ENCODE measurements at regions not wholly inside any gene's neighbourhood (a gene's known extent, or its start where the extent isn't known, plus 50 kb on each side); places are given as distances from the start of the nearest gene placed in this dataset.

DNA sequence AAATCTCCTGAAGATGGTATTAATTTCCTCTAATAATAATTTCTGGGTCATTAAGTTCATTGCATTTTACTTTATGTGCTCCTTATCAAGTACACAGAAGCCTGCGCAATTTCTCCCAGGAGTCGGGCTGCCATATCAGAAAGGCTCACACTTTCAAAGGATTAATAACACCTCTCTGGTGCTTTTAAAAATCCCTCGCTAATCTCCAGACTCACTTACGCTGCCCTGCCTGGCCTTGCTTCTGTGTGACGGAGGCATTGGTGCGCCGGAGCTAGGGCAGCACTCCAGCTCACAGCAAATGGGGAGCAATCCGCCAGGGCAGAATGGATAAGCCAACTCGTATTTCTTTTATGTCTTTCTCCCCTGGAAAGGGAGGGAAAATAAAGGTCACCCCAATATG lies 300.8 kb downstream of the EFNB2 start:
- H3K4me1 Mint-ChIP-seq (ENCODE audit: low read depth): no peaks in the 10 kb centered on the region
- H3K27me3 Mint-ChIP-seq: no peaks in the 10 kb centered on the region
- no peaks in the 10 kb centered on the region for H3K9me3 Mint-ChIP-seq
- DNase-seq: no peak
- H3K27ac Mint-ChIP-seq: no peak overlapping the region
- H3K36me3 Mint-ChIP-seq (ENCODE audit: low read depth): no peaks in the 10 kb centered on the region
- H3K4me3 Mint-ChIP-seq: no peak overlapping the region

GRCh38 chr13:106233134-106233735 lies 302.2 kb downstream of the EFNB2 start:
- no peaks in the 10 kb centered on the region for H3K27me3 Mint-ChIP-seq
- no peak overlapping the region for H3K27ac Mint-ChIP-seq
- no peak overlapping the region for H3K4me3 Mint-ChIP-seq
- H3K36me3 Mint-ChIP-seq (ENCODE audit: low read depth): no peaks in the 10 kb centered on the region
- no peaks in the 10 kb centered on the region for H3K4me1 Mint-ChIP-seq (ENCODE audit: low read depth)
- no peaks in the 10 kb centered on the region for H3K9me3 Mint-ChIP-seq
- DNase-seq: no peak

DNA sequence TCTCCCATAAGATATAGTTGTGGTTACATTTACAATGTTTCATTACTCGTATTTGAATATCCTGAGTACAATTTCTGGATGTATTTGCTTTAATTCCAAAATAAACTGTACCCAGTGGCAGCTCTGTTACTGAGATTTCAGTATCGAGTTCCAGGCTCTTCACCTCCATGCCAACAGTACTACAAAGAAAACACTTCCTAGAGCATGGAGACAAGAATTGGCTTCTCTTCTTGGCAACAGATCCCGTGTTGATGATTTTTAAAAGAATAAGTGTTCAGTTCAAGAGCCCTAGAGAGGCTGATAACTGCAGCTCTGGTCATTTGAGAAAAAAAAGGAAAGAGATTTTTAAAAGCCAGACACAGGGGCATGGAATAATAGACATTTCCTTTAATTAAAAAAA lies 302.8 kb downstream of the EFNB2 start:
- H3K27ac Mint-ChIP-seq: no peak overlapping the region
- no peaks in the 10 kb centered on the region for H3K27me3 Mint-ChIP-seq
- no peaks in the 10 kb centered on the region for H3K9me3 Mint-ChIP-seq
- no peak overlapping the region for H3K4me3 Mint-ChIP-seq
- no peak for DNase-seq
- H3K4me1 Mint-ChIP-seq (ENCODE audit: low read depth): no peaks in the 10 kb centered on the region
- H3K36me3 Mint-ChIP-seq (ENCODE audit: low read depth): no peaks in the 10 kb centered on the region

DNA sequence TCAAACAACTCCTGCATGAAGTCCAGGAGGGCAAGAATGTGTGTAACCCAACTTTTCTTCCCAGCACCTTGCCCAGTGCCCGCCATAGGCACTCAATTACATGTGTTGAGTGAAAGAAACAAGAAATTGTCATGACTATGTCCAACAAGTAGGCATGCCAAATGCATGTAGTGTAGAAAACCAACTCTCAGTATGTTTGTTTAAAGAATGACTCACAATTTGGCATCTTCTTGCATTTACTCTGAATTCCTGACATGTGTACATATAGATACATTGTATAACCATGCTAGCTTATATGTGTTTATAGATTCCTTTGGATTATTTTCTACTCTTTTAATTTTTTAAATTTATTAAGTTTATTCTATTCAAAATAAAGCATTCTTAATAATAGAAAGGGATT lies 305.0 kb downstream of the EFNB2 start:
- no peak for DNase-seq
- no peak overlapping the region for H3K4me3 Mint-ChIP-seq
- H3K27me3 Mint-ChIP-seq: no peaks in the 10 kb centered on the region
- H3K36me3 Mint-ChIP-seq (ENCODE audit: low read depth): no peaks in the 10 kb centered on the region
- H3K27ac Mint-ChIP-seq: no peak overlapping the region
- H3K4me1 Mint-ChIP-seq (ENCODE audit: low read depth): no peaks in the 10 kb centered on the region
- H3K9me3 Mint-ChIP-seq: peaks cover 2% of the 10 kb centered on the region

GRCh38 chr13:106225126-106225525 lies 310.3 kb downstream of the EFNB2 start:
- no peak for DNase-seq
- Mint-ChIP-seq H3K4me1 (ENCODE audit: low read depth) (no peaks in the 10 kb centered on the region), H3K27ac (no peak overlapping the region), H3K4me3 (no peak overlapping the region), H3K36me3 (ENCODE audit: low read depth) (no peaks in the 10 kb centered on the region), H3K9me3 (peaks cover 3% of the 10 kb centered on the region), H3K27me3 (no peaks in the 10 kb centered on the region)

GRCh38 chr13:106220211-106220610 lies 315.3 kb downstream of the EFNB2 start:
- Mint-ChIP-seq H3K9me3 (no peaks in the 10 kb centered on the region), H3K4me1 (ENCODE audit: low read depth) (no peaks in the 10 kb centered on the region), H3K27ac (no peak overlapping the region), H3K4me3 (no peak overlapping the region), H3K36me3 (ENCODE audit: low read depth) (no peaks in the 10 kb centered on the region), H3K27me3 (no peaks in the 10 kb centered on the region)
- no peak for DNase-seq

DNA sequence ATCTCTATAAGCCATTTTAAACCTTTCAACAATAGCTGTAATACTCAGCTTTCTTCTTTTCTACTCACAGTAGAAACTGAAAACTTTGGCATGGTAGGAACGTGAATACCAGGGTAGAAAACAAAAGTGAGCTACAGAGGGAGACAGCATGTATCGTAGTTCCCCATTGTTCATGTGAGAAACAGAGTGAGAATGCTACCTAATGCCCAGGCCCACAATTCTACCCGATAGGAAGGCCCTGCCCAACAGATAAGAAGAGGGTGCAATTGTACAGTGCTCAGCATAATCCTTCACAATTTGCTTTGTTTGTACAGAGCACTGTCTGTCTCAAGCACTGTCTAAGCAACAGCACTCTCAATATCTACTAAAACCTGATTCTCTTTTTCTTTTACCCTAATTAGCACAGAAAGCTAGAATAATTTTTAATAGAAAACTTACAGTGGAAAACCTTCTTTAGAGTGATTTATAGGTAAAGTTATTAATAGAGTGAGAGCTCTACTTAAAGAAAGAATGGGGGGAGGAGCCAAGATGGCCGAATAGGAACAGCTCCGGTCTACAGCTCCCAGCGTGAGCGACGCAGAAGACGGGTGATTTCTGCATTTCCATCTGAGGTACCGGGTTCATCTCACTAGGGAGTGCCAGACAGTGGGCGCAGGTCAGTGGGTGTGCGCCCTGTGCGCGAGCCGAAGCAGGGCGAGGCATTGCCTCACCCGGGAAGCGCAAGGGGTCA lies 322.3 kb downstream of the EFNB2 start:
- no peak overlapping the region for H3K27ac Mint-ChIP-seq
- H3K36me3 Mint-ChIP-seq (ENCODE audit: low read depth): no peaks in the 10 kb centered on the region
- no peaks in the 10 kb centered on the region for H3K27me3 Mint-ChIP-seq
- H3K4me3 Mint-ChIP-seq: no peak overlapping the region
- no peaks in the 10 kb centered on the region for H3K4me1 Mint-ChIP-seq (ENCODE audit: low read depth)
- H3K9me3 Mint-ChIP-seq: no peaks in the 10 kb centered on the region
- no peak for DNase-seq

DNA sequence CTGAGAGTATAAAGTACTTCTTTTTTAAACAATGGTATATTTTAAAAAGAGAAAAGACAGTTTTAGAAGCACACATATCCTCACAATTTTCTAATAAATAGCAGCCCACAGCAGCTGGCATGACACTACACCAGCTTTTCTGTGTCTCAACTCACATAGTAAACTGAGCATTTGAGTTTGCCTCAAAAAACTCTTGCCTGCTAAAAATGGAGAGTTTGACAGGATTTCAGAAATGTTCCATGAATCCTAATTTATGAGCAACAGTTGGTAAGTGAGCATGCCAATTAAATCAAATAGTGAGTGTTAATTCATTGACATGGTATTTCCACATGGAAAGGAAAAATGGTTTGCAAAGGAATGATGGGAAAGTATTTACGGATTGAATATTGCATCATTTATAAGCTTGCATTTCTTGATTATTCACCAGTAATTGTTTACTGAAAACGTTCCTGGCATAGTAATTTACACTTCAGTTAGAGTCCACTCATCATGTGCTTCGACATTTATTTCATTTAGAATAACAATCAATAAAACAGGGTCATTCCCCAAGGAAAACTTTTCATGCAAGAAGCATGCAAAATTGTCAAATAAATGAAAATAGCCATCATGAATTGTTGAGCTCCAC lies 323.0 kb downstream of the EFNB2 start:
- Mint-ChIP-seq H3K27ac (no peak overlapping the region), H3K36me3 (ENCODE audit: low read depth) (no peaks in the 10 kb centered on the region), H3K27me3 (no peaks in the 10 kb centered on the region), H3K9me3 (no peaks in the 10 kb centered on the region), H3K4me3 (no peak overlapping the region), H3K4me1 (ENCODE audit: low read depth) (no peaks in the 10 kb centered on the region)
- DNase-seq: no peak

DNA sequence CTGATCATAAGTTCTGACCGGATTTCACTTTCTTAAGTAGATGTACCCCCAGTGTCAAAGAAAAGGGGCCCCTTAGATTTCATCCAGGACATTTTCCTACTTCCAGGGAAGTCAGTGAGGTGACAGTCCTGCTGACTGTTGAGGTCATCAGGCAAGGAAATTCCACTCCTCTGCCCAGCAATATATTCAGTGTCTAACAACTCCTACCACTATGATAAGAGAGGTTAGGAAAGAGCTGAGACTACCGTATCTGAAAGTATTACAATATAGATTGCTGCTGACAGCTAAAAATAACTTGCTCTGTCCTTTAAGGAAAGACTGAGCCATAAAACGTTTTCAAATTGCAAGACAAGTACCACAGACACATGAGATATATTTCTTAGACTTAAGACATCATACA lies 325.1 kb downstream of the EFNB2 start:
- Mint-ChIP-seq H3K27me3 (no peaks in the 10 kb centered on the region), H3K4me1 (ENCODE audit: low read depth) (no peaks in the 10 kb centered on the region), H3K36me3 (ENCODE audit: low read depth) (no peaks in the 10 kb centered on the region), H3K4me3 (no peak overlapping the region), H3K27ac (no peak overlapping the region), H3K9me3 (no peaks in the 10 kb centered on the region)
- DNase-seq: no peak

DNA sequence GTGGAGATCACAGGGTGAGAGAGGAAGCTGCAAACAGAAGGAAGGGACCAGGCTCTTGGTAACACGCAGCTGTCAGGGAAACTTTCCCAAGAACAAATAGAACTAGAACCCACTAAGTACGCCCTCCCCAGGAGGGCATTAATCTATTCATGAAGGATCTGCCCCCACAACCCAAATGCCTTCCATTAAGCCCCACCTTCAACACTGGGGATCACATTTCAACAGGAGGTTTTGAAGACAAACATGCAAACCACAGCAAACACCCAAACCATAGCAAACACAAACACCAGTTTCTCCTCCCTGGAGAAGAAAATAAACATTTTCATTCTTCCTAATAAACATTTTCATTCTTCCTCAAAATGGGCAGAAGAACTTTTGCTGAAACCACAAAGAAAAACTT lies 329.6 kb downstream of the EFNB2 start:
- Mint-ChIP-seq H3K9me3 (no peaks in the 10 kb centered on the region), H3K4me1 (ENCODE audit: low read depth) (no peaks in the 10 kb centered on the region), H3K4me3 (no peak overlapping the region), H3K36me3 (ENCODE audit: low read depth) (no peaks in the 10 kb centered on the region), H3K27me3 (no peaks in the 10 kb centered on the region), H3K27ac (no peak overlapping the region)
- no peak for DNase-seq

DNA sequence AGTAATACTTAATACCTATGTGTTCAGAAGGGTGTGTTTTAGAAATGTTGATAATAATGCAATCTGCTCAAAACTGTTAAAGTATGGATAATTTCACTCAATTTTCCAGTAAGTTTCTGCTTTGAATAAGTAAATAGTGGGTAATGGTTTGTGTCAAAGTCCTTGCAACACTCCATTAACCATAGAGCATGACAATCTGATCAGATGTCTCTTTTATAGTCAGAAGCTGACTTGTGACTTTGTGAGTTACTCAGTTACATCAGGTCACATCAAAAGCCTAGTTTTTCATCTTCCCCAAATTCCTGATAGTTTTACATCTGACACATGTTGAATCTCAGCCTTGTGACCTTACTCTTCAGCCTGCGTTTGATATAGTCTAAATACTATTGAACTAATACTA lies 338.0 kb downstream of the EFNB2 start:
- DNase-seq: no peak
- no peaks in the 10 kb centered on the region for H3K36me3 Mint-ChIP-seq (ENCODE audit: low read depth)
- peaks cover 6% of the 10 kb centered on the region for H3K27me3 Mint-ChIP-seq
- no peak overlapping the region for H3K4me3 Mint-ChIP-seq
- H3K9me3 Mint-ChIP-seq: no peaks in the 10 kb centered on the region
- no peak overlapping the region for H3K27ac Mint-ChIP-seq
- H3K4me1 Mint-ChIP-seq (ENCODE audit: low read depth): no peaks in the 10 kb centered on the region

DNA sequence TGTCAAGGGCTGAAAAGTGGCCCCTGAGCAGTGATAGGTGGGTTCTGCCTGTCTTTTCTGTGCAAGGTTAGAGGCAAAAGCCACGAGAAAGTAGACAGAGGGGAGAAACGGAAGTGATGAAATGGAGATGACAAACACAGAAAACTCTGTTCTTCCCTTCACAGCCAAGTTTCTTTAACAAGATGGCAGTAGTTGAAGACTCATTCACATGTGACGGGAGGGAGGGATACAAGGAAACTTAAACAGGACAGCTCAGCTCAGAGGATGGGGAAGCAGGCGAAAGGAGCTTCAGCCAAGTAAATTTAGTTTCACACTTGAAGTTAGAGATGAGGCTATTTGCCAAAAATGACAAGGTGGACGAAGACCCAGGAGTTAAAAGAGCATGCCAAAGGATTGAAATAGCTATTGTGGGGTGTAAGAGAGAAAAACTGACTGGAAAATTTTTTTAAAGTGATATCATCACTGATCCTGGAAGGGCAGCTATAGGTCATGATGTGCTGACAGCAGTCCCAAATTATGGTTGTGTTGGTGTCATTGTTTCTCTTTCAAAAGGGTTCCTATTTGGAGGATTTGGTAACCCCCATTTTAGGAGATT lies 347.9 kb downstream of the EFNB2 start:
- no peak for DNase-seq
- Mint-ChIP-seq H3K9me3 (peaks cover 5% of the 10 kb centered on the region), H3K36me3 (ENCODE audit: low read depth) (no peaks in the 10 kb centered on the region), H3K27ac (no peak overlapping the region), H3K4me3 (no peak overlapping the region), H3K4me1 (ENCODE audit: low read depth) (no peaks in the 10 kb centered on the region), H3K27me3 (no peaks in the 10 kb centered on the region)

- Mint-ChIP-seq H3K36me3 (ENCODE audit: low read depth) (no peaks in the 10 kb centered on the region), H3K27ac (no peak overlapping the region), H3K4me3 (no peak overlapping the region), H3K4me1 (ENCODE audit: low read depth) (no peaks in the 10 kb centered on the region), H3K27me3 (no peaks in the 10 kb centered on the region), H3K9me3 (peaks cover 5% of the 10 kb centered on the region)
- no peak for DNase-seq
Observed at GRCh38 chr13:106187101-106187500, 348.4 kb downstream of the EFNB2 start.

DNA sequence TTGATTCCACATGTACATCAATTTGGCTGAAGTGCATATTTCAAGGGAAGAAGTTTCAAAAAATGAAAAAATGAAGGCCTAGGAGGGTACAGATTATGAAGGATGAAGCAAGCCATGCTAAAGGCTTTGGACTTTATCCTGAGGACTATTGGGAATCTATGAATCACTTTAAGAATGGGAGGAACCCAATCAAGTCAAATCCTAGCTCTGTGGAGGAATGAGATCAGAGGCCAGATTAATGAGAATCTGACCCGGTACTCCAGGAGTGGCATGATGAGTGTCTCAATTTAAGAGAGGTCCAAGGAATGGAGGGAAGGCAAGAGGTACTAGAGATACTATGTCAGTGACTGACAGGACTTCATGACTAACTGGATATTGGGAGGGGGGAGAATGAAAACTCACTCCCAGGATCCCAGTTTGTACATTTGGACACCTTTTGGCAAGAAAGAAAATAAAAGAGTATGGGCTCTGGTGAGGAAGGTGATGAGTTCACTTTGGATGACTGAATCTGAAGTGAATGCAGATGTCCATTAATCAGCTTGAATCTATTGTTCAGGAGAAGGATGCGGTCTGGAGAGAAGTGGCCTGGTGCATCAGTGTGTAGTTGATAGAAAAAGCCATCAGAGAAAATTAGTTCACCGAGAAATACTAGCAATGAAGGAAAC lies 349.0 kb downstream of the EFNB2 start:
- Mint-ChIP-seq H3K9me3 (peaks cover 5% of the 10 kb centered on the region), H3K27ac (no peak overlapping the region), H3K27me3 (no peaks in the 10 kb centered on the region), H3K4me3 (no peak overlapping the region), H3K4me1 (ENCODE audit: low read depth) (no peaks in the 10 kb centered on the region), H3K36me3 (ENCODE audit: low read depth) (no peaks in the 10 kb centered on the region)
- no peak for DNase-seq

- H3K27ac Mint-ChIP-seq: no peak overlapping the region
- H3K9me3 Mint-ChIP-seq: peaks cover 5% of the 10 kb centered on the region
- DNase-seq: no peak
- H3K4me1 Mint-ChIP-seq (ENCODE audit: low read depth): no peaks in the 10 kb centered on the region
- no peaks in the 10 kb centered on the region for H3K36me3 Mint-ChIP-seq (ENCODE audit: low read depth)
- H3K4me3 Mint-ChIP-seq: no peak overlapping the region
- no peaks in the 10 kb centered on the region for H3K27me3 Mint-ChIP-seq
Observed at GRCh38 chr13:106184790-106185189, 350.7 kb downstream of the EFNB2 start.

All from activated T-cell treated with anti-CD3 and anti-CD28 coated beads, Interleukin-2, amount 50 U/mL, for 24 hours (primary cell).